ENCODE measurements at regions not wholly inside any gene's neighbourhood (a gene's known extent, or its start where the extent isn't known, plus 50 kb on each side); places are given as distances from the start of the nearest gene placed in this dataset.

GRCh38 chr2:195507447-195508138 lies 149.4 kb upstream of the SLC39A10 start:
- no peak for TF ChIP-seq POLR2AphosphoS5 (IDR thresholded peaks at IDR 0.05)
- TF ChIP-seq, protein P1, sequence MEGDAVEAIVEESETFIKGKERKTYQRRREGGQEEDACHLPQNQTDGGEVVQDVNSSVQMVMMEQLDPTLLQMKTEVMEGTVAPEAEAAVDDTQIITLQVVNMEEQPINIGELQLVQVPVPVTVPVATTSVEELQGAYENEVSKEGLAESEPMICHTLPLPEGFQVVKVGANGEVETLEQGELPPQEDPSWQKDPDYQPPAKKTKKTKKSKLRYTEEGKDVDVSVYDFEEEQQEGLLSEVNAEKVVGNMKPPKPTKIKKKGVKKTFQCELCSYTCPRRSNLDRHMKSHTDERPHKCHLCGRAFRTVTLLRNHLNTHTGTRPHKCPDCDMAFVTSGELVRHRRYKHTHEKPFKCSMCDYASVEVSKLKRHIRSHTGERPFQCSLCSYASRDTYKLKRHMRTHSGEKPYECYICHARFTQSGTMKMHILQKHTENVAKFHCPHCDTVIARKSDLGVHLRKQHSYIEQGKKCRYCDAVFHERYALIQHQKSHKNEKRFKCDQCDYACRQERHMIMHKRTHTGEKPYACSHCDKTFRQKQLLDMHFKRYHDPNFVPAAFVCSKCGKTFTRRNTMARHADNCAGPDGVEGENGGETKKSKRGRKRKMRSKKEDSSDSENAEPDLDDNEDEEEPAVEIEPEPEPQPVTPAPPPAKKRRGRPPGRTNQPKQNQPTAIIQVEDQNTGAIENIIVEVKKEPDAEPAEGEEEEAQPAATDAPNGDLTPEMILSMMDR (IDR thresholded peaks at IDR 0.05 in 8 of 11, conservative IDR thresholded peaks at IDR 0.05 in 3 of 11), result no peak

All from spleen (tissue), 7 donors.